Activated CD8-positive, alpha-beta memory T cell treated with anti-CD3 and anti-CD28 coated beads for 1 hour (primary cell): ENCODE measurements at regions not wholly inside any gene's neighbourhood (a gene's known extent, or its start where the extent isn't known, plus 50 kb on each side); places are given as distances from the start of the nearest gene placed in this dataset.
A peak's percentile ranks its signal among the peaks of the same experiment; 100 is the strongest.
"Not testable (repeated sequence)": the region's sequence is repeated elsewhere in the genome, so short reads cannot be mapped to it uniquely, and the experiment has no call there.

Experiments used
- DNase-seq, 2 donors: peaks; one replicate each; pipeline ENCODE4 v3.0.0-alpha.2; 2020; ENCODE audit warnings: low read depth in 1 of 2; ENCODE audit errors: extremely low read depth in 1 of 2

DNA sequence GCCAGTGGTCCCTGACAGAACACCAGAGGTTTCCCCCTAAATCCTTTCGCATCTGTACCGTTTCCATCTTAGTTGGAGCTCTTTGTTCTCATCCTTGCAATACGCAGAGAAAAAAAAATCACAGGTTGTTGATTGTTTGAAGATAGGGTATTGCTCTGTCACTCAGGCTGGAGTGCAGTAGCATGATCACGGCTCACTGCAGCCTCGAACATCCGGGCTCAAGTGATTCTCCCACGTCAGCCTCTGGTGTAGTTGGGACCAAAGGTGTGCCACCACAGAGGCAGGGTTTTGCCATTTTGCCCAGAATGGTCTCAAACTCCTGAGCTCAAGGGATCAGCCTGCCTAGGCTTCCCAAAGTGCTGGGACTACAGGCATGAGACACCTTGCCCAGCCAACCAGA is 185.9 kb downstream of the FAM72C start:
- not testable (repeated sequence) for DNase-seq

DNA sequence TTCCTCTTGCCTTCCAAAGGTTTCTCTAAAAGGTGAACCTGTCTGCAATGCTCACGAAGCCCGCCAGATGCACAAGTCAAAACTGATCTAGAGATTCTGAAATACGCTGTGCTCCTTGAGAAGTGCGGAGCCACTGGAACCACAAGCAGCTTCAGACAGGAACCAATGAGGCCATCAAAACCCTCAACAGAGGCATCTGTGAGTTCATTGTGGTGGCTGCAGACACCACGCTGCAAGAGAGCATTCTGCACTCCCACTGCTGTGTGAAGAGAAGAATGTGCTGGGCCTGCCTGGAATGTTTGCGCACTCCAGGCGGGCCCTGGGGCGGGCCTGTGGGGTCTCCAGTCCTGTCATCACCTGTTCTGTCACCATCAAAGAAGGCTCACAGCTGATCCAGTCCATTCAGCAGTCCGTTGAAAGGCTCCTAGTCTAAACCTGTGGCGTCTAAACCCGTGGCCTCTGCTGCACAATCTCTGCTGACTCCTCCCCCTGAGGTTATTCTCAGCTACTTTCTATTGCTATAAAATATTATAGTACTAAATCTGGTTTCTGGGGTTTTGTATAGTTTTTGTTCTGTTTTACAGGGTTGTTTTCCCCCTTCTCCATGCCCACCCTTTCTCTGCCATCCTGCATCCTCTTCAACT is 187.4 kb downstream of the FAM72C start:
- DNase-seq, result not testable (repeated sequence)

GRCh38 chr1:143778178-143778577 is 193.6 kb downstream of the FAM72C start:
- not testable (repeated sequence) for DNase-seq

- not testable (repeated sequence) for DNase-seq
Measured at GRCh38 chr1:143764831-143765230, 207.0 kb downstream of the FAM72C start.

DNA sequence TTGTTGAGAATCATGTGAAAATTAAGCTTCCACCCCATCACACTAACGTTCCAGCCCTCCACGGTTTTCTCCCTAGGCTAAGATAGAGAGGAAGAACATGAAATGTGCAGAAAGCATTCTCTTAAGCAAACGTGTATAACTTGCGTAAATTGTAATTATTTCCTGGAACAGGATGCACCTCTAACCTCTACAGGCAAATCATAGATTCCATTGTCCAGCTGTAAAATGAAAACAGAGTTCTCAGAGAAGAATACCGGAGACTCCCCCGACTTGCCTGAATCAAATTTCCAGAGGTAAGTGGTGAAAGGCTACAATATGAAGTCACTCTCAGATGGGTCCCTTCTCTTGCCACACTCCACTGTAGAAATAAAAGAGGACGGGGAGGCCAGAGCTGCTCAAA is 211.4 kb downstream of the FAM72C start:
- not testable (repeated sequence) for DNase-seq

DNA sequence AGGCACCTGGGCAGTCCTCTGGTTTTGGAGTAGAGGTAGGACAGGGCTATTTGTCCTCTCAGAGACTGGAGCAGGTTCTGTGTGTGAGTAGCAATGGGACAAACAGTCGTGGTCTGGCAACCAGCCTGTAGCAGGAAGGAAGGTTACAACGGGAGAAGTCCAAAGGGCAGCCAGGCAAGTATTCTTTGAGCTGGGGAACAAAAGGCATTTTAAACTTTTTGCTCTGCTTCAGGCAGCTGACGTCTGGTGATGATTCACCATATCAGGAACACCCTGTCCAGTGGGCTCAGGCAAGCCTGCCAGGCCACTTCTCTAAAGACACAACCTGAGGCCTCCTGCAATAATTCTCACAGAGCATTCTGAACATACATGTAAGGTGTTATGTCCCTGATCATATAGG is 215.8 kb downstream of the FAM72C start:
- not testable (repeated sequence) for DNase-seq

DNA sequence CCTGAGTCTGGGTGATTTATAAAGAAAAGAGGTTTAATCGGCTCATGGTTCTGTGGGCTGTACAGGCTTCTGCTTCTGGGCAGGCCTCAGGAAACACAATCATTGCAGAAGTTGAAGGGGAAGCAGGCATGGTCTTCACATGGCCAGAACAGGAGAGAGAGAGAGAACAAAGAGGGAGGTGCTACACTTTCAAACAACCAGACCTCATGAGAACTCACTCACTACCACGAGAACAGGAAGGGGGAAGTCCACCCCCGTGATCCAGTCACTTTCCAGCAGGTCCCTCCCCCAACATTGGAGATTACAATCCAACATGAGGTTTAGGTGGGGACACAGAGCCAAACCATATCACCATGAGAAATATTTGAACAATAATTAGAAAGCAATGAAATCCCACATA is 222.9 kb downstream of the FAM72C start:
- DNase-seq, result no peak

DNA sequence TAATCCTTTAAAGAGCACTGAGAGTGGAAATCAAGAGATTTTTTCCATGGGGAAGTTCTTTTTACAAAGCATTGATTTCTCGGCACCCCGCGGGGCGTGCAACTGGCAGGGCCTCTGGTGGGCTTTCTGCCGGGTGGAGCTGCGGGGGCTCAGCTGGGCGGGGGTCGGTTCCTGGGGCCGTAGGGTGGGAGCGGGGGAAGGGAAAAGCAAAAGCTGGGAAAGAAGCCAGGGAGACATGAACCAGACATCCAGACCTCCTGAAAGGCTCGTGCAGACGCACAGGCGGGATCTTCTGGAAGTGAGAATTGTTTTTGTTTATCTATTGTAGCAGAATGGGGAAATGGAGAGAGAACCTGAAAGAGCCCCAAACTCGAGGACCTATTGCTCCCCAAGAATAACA is 235.2 kb downstream of the FAM72C start:
- DNase-seq, result no peak

DNA sequence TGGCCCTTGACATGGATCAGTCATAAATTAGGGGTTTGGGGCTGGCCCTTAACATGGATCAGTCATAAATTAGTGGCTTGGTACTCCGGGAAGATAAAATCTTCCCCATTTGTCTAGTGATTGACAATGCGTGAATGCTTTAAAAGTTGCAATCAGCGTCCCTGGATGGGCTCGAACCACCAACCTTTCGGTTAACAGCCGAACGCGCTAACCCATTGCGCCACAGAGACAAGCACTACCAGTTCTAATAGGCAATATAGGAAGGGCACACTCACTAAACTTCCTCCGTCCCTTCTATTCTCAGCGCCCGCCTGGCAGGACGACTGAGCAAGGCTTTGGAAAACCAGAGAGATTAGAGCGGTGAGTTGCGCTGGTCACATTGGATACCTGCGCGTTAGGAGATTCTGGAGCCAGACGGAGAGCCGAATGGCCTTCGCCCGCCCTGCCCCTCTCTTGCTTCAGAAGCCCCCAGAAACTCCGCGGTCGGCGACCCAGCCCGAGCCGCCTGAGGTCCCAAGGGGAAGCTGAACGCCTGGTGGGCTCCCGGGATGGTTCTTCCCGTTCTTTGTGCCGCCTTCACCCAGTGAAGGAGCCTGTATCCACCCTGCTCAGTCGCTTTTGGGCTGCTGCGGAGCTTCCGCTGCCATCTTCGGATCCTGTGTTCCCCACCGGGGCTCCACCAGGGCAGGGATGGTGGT is 235.9 kb downstream of the FAM72C start:
- DNase-seq, result no peak

DNA sequence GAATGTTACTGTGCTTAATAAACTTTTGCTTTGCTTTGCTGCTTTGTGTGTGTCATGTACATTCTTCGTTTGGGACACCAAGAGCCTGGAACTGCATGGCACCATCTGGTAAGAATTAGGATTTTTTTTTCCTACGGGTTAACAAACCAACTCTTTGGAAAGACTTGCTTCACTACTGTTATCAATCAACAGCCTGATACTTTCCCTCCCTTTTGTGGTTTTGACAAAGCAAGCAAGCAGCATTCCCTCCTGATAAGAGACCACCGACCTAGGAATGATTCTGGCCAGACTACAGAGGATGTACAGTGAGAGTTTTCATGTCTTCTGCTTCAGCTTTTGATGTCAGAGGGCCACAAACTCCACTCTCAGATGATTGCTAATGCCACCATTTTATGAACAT is 237.5 kb downstream of the FAM72C start:
- not testable (repeated sequence) for DNase-seq

GRCh38 chr1:143730890-143731289 is 240.9 kb downstream of the FAM72C start:
- DNase-seq, result not testable (repeated sequence)

DNA sequence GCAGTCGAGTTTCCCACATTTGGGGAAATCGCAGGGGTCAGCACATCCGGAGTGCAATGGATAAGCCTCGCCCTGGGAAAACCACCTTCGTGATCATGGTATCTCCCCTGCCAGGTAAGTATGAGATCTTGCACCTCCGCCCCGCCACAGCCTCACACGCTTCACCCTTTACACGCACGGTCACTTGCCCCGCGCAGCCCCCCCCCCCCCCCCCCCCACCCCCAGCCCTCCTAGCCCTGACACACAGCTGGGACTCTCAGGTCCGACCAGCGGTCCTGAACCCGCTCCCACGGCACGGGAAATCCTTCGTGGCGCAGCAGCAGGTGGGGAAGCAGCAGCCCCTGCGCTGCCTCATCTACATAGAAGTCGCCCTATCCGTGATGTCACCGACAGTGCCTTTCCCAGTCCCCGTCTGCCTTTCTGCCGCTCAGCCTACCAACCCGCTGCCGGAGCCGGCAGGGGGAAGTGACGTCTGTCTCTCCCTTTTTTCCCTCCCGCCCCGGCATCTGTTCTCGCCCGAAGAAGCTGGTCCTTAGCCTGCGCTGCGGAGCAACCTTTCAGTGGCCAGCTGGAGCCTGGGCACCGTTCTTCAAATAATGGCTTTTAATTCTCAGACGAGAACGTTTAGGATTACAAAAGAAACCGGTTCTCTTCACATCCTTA is 242.2 kb downstream of the FAM72C start:
- peak in 1 of 2 donors; percentile 0 for DNase-seq

- DNase-seq, result not testable (repeated sequence)
Measured at GRCh38 chr1:143728802-143729448, 242.9 kb downstream of the FAM72C start.

DNA sequence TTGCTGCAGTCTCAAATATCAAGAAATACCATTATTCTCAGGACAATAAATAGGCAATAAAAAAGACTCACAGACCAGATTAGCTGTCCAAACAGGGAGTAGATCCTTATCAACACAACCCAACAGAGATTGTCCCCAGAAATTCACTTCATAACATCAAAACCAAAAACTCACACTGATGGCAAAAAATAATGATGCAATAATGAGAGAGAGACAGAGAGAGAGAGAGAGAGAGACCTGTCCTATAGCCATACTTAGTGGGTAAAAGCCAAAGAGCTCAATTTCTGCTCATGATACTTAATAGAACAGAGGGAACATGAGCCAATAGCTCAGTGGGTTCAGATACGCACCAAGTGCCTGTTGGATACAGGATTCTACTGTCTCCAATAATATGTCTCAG is 244.5 kb downstream of the FAM72C start:
- DNase-seq, result no peak

GRCh38 chr1:143721024-143721373 is 250.8 kb downstream of the FAM72C start:
- DNase-seq, result no peak

GRCh38 chr1:143720087-143721023 is 251.4 kb downstream of the FAM72C start:
- no peak for DNase-seq

DNA sequence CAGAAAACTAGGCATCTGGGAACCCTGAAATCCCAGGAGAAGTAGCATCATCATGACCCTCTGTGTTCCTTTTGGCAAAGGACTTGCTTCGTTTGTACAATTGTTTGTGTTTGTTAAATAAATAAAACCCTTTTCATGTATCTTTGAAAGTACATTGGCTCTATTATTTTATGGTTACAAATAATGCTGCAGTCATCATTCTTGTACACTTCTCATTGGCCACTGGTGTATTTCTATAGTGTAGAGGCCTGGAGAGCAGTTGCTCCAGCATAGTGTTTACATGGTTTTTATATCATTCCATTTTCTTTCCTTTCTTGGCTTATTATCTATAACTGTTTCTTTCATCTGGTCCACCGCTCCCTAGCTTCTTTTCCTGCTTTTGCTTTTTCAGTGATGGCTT is 253.3 kb downstream of the FAM72C start:
- no peak for DNase-seq

GRCh38 chr1:143718021-143718420 is 253.8 kb downstream of the FAM72C start:
- DNase-seq, result no peak

GRCh38 chr1:143717434-143717833 is 254.4 kb downstream of the FAM72C start:
- DNase-seq, result no peak

- not testable (repeated sequence) for DNase-seq
Measured at GRCh38 chr1:143714913-143715312, 256.9 kb downstream of the FAM72C start.
